CD4-positive, alpha-beta T cell (primary cell): ENCODE measurements at regions not wholly inside any gene's neighbourhood (a gene's known extent, or its start where the extent isn't known, plus 50 kb on each side); places are given as distances from the start of the nearest gene placed in this dataset.

Source experiments
- ATAC-seq: fragments of 200-7000 bp; cut with Tn5 transposase; one replicate; pipeline ENCODE4 v1.10.0; 2022; ENCODE audit warnings: mild to moderate bottlenecking; ENCODE audit not compliant: poor library complexity
- CTCF ChIA-PET: fragments of 350-600 bp; sonication (Branson Sonifier 250); formaldehyde crosslinking; loops from one replicate; lab custom pipeline; 2021; ENCODE audit warnings: antibody characterized with exemption, inconsistent platforms; lab: Charles Lee
- POLR2A ChIA-PET: fragments of 350-600 bp; sonication (Branson Sonifier 250); formaldehyde crosslinking; loops from one replicate; lab custom pipeline; 2021; ENCODE audit warnings: antibody characterized with exemption, inconsistent platforms; lab: Charles Lee
- DNase-seq, 14 experiments: peaks; one replicate each; pipeline ENCODE4 v3.0.0-alpha.2; 2013 to 2020; ENCODE audit warnings: mixed read lengths in 2 of 14
- H3K27ac ChIP-seq, 2 donors: one replicate each; pipeline versions ENCODE4 v1.5.1 to v1.7.0; 2013; ENCODE audit warnings: low read length in 2 of 2, low read depth in 1 of 2, mild to moderate bottlenecking in 1 of 2
- H3K27me3 ChIP-seq, 2 experiments: 1 replicate in 1 of 2; 2 replicates in 1 of 2; pipeline versions ENCODE4 v1.6.1 to v1.7.0; 2013; ENCODE audit warnings: low read length in 2 of 2, control low read depth in 1 of 2, mild to moderate bottlenecking in 1 of 2, moderate library complexity in 1 of 2; ENCODE audit not compliant: insufficient read depth in 2 of 2, control insufficient read depth in 1 of 2
- H3K36me3 ChIP-seq: one replicate; pipeline ENCODE4 v1.6.1; 2013; ENCODE audit warnings: low read length, control low read depth; ENCODE audit not compliant: insufficient read depth
- H3K4me1 ChIP-seq: one replicate; pipeline ENCODE4 v1.6.1; 2013; ENCODE audit warnings: low read length, control low read depth; ENCODE audit not compliant: insufficient read depth
- H3K4me3 ChIP-seq: one replicate; pipeline ENCODE4 v1.5.1; 2013; ENCODE audit warnings: mild to moderate bottlenecking, low read length, moderate library complexity
- H3K9me3 ChIP-seq, 2 experiments: 1 replicate in 1 of 2; 2 replicates in 1 of 2; pipeline versions ENCODE4 v1.6.1 to v1.7.0; 2013; ENCODE audit warnings: low read length in 2 of 2, mild to moderate bottlenecking in 2 of 2, control low read depth in 1 of 2, moderate library complexity in 1 of 2; ENCODE audit not compliant: control insufficient read depth in 1 of 2, insufficient read depth in 1 of 2
- H3K27ac Mint-ChIP-seq: one replicate; pipeline ENCODE4 v1.8.0; 2020; ENCODE audit warnings: mixed read lengths
- H3K27me3 Mint-ChIP-seq: one replicate; pipeline ENCODE4 v1.8.0; 2021; ENCODE audit warnings: mixed read lengths
- H3K36me3 Mint-ChIP-seq: one replicate; pipeline ENCODE4 v1.8.0; 2021; ENCODE audit warnings: low read depth, mixed read lengths
- H3K4me1 Mint-ChIP-seq: one replicate; pipeline ENCODE4 v1.8.0; 2021; ENCODE audit warnings: low read depth, mixed read lengths
- H3K4me3 Mint-ChIP-seq: one replicate; pipeline ENCODE4 v1.8.0; 2020; ENCODE audit warnings: mild to moderate bottlenecking, mixed read lengths
- H3K9me3 Mint-ChIP-seq: one replicate; pipeline ENCODE4 v1.8.0; 2020; ENCODE audit warnings: mixed read lengths
- CTCF ChIP-seq: fragments of 200-600 bp; IDR thresholded peaks from one replicate; pipeline ENCODE4 v1.8.0; 2022; ENCODE audit warnings: antibody characterized with exemption, mild to moderate bottlenecking
- intact Hi-C, 2 experiments: fragments of 100-400 bp; cut with DNase I in 1 of 2; cut with micrococcal nuclease in 1 of 2; formaldehyde crosslinking; loops; one replicate each; pipeline versions ENCODE4 v1.15.1 to v1.9.0; 2023 to 2025; cut with DNase I, micrococcal nuclease

- Mint-ChIP-seq H3K36me3 (no peaks in the 10 kb centered on the region), H3K27ac (no peak overlapping the region), H3K27me3 (peaks cover 19% of the 10 kb centered on the region)
Observed at GRCh38 chr18:70413455-70413854, 124.6 kb downstream of the SOCS6 start.

GRCh38 chr18:70411876-70412435 is 123.1 kb downstream of the SOCS6 start:
- DNase-seq = no peak
- Mint-ChIP-seq H3K4me1 (no peaks in the 10 kb centered on the region), H3K27me3 (peaks cover 19% of the 10 kb centered on the region), H3K9me3 (no peaks in the 10 kb centered on the region), H3K36me3 (no peaks in the 10 kb centered on the region), H3K4me3 (no peak overlapping the region), H3K27ac (no peak overlapping the region)
- H3K4me3 ChIP-seq = no peak overlapping the region
- no peaks in the 10 kb centered on the region for H3K36me3 ChIP-seq
- intact Hi-C loops = no loop called here
- CTCF ChIA-PET = no interaction called here
- H3K9me3 ChIP-seq = no peaks in the 10 kb centered on the region
- no peak for ATAC-seq
- no peaks in the 10 kb centered on the region for H3K4me1 ChIP-seq
- H3K27me3 ChIP-seq = no peaks in the 10 kb centered on the region
- POLR2A ChIA-PET = interaction anchor here (0.6 kb wide), 1 partner anchor 290 kb away, joined by 3 read pairs; no protein-coding TSS in a partner anchor
- TF ChIP-seq CTCF = no peak
- no peak overlapping the region for H3K27ac ChIP-seq

More at GRCh38 chr18:70413455-70413854, 124.6 kb downstream of the SOCS6 start:
- H3K36me3 ChIP-seq = no peaks in the 10 kb centered on the region
- H3K4me1 Mint-ChIP-seq = no peaks in the 10 kb centered on the region
- no peaks in the 10 kb centered on the region for H3K4me1 ChIP-seq
- H3K9me3 ChIP-seq = no peaks in the 10 kb centered on the region
- no peaks in the 10 kb centered on the region for H3K9me3 Mint-ChIP-seq
- H3K27me3 ChIP-seq = no peaks in the 10 kb centered on the region
- ChIA-PET POLR2A (no interaction called here), CTCF (no interaction called here)
- intact Hi-C loops = no loop called here
- no peak overlapping the region for H3K4me3 Mint-ChIP-seq
- H3K27ac ChIP-seq = no peak overlapping the region
- no peak for TF ChIP-seq CTCF
- no peak for DNase-seq
- no peak overlapping the region for H3K4me3 ChIP-seq
- no peak for ATAC-seq

- no peak for TF ChIP-seq CTCF
- H3K9me3 Mint-ChIP-seq = no peaks in the 10 kb centered on the region
- no peaks in the 10 kb centered on the region for H3K36me3 Mint-ChIP-seq
- no peaks in the 10 kb centered on the region for H3K36me3 ChIP-seq
- no peak overlapping the region for H3K27ac Mint-ChIP-seq
- POLR2A ChIA-PET = no interaction called here
- no peaks in the 10 kb centered on the region for H3K9me3 ChIP-seq
- H3K4me3 Mint-ChIP-seq = no peak overlapping the region
- intact Hi-C loops = no loop called here
- no peaks in the 10 kb centered on the region for H3K4me1 Mint-ChIP-seq
- ATAC-seq = no peak
- H3K27ac ChIP-seq = no peak overlapping the region
- CTCF ChIA-PET = no interaction called here
- no peaks in the 10 kb centered on the region for H3K27me3 ChIP-seq
- H3K4me3 ChIP-seq = no peak overlapping the region
- DNase-seq = no peak
- H3K4me1 ChIP-seq = no peaks in the 10 kb centered on the region
- H3K27me3 Mint-ChIP-seq = peaks cover 16% of the 10 kb centered on the region
Observed at GRCh38 chr18:70411307-70411706, 122.5 kb downstream of the SOCS6 start.
